ENCODE measurements at regions not wholly inside any gene's neighbourhood (a gene's known extent, or its start where the extent isn't known, plus 50 kb on each side); places are given as distances from the start of the nearest gene placed in this dataset.

DNA sequence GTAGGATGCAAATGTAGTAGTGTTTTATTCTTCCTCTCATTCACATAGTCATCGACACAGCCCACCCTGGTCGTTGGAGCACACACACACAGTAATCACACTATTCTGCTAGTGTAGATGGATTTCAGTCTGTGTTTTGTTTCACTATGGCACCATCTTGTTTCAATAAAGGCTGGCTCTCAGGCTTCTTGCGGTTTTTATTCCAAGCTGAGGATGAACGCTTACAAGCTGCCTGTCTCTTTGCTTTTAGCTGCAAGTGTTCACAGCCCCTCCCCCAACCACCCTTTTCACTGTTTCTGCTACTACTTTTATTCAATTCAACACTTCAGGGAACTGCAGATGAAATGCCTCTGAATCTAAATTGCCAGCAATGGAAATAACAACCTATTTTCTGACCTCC, 140.9 kb upstream of the PMFBP1 start:
- no peak overlapping the region for H3K14ac ChIP-seq (ENCODE audit: insufficient read length)
- WGBS, 2 experiments (ENCODE audit: extremely low coverage in 1 of 2, insufficient coverage in 1 of 2, insufficient read length in 1 of 2, insufficient replicate concordance in 2 of 2, low coverage in 1 of 2, low lambda C conversion rate in 2 of 2, missing lambda C conversion rate in 1 of 2), result 89% methylated on average over 4 of the region's 4 CpGs; no CpG with 5 or more reads in 1 of the 2 experiments
- no peak overlapping the region for H2BK20ac ChIP-seq (ENCODE audit: low read length)
- H3K4me2 ChIP-seq (ENCODE audit: insufficient read depth in 1 of 2, low read depth in 2 of 2, low read length in 2 of 2), result no peak overlapping the region
- peaks cover 0 to 4% (median 2%) of the 10 kb centered on the region in 4 experiments; a peak in 2 of 7 replicates for H3K4me1 ChIP-seq (replicated peaks in 1 of 4; ENCODE audit: control insufficient read depth in 3 of 4, insufficient read depth in 4 of 4, low read length in 3 of 4)
- DNase-seq (ENCODE audit: low read depth in 1 of 2, low spot score in 2 of 2) (no peak), FAIRE-seq (no peak)
- H2AK5ac ChIP-seq (ENCODE audit: low read depth, low read length), result no peak overlapping the region
- no peak overlapping the region for H4K5ac ChIP-seq (ENCODE audit: insufficient read length, low read depth, low read length)
- no peaks in the 10 kb centered on the region for H3K36me3 ChIP-seq (ENCODE audit: control insufficient read depth in 2 of 4, insufficient read depth in 4 of 4, low read length in 3 of 4)
- no peaks in the 10 kb centered on the region for H3K79me2 ChIP-seq (ENCODE audit: control insufficient read depth in 1 of 2, insufficient read depth in 2 of 2, low read length in 2 of 2)
- H3K9me3 ChIP-seq (ENCODE audit: insufficient read depth in 2 of 2, low read depth in 1 of 2, low read length in 1 of 2), result peaks cover 2 to 8% of the 10 kb centered on the region in 2 experiments; a peak in 1 of 4 replicates
- no peak overlapping the region for H2BK120ac ChIP-seq (replicated peaks; ENCODE audit: low read depth, low read length)
- H3K27ac ChIP-seq (ENCODE audit: low read depth, low read length), result no peak overlapping the region
- no peak for TF ChIP-seq ASH2L (IDR thresholded peaks at IDR 0.05; ENCODE audit: low read length)
- TF ChIP-seq CHD1 (IDR thresholded peaks at IDR 0.05; ENCODE audit: low read depth, low read length), result no peak
- no peak for TF ChIP-seq KDM1A (IDR thresholded peaks at IDR 0.05; ENCODE audit: borderline replicate concordance, low read length)
- TF ChIP-seq GTF2F1 (IDR thresholded peaks at IDR 0.05; ENCODE audit: borderline replicate concordance, low read depth, low read length), result no peak
- no peak for TF ChIP-seq EZH2 (IDR thresholded peaks at IDR 0.05; ENCODE audit: low read depth, low read length, severe bottlenecking)
- TF ChIP-seq CBX5 (IDR thresholded peaks at IDR 0.05; ENCODE audit: low read depth, low read length), result no peak
- TF ChIP-seq CBX8 (IDR thresholded peaks at IDR 0.05; ENCODE audit: borderline replicate concordance, low read depth, low read length), result no peak
- TF ChIP-seq SIRT6 (IDR thresholded peaks at IDR 0.05; ENCODE audit: low read length), result no peak
- no peak for TF ChIP-seq PHF8 (conservative IDR thresholded peaks at IDR 0.05; ENCODE audit: low read depth, low read length)
- TF ChIP-seq SP1 (IDR thresholded peaks at IDR 0.05; ENCODE audit: low read depth, low read length), result no peak
- no peak for TF ChIP-seq POU5F1 (IDR thresholded peaks at IDR 0.05; ENCODE audit: low read depth, low read length)
- no peak for TF ChIP-seq EGR1 (IDR thresholded peaks at IDR 0.05; ENCODE audit: borderline replicate concordance, low read depth, low read length)
- no peak for TF ChIP-seq SP4 (IDR thresholded peaks at IDR 0.05; ENCODE audit: low read length)
- TF ChIP-seq, protein P1, sequence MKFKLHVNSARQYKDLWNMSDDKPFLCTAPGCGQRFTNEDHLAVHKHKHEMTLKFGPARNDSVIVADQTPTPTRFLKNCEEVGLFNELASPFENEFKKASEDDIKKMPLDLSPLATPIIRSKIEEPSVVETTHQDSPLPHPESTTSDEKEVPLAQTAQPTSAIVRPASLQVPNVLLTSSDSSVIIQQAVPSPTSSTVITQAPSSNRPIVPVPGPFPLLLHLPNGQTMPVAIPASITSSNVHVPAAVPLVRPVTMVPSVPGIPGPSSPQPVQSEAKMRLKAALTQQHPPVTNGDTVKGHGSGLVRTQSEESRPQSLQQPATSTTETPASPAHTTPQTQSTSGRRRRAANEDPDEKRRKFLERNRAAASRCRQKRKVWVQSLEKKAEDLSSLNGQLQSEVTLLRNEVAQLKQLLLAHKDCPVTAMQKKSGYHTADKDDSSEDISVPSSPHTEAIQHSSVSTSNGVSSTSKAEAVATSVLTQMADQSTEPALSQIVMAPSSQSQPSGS (IDR thresholded peaks at IDR 0.05; ENCODE audit: low read length), result no peak
- no peak overlapping the region for H3K56ac ChIP-seq (replicated peaks; ENCODE audit: insufficient read length, low read depth, low read length)
- H2BK5ac ChIP-seq (ENCODE audit: low read depth, low read length), result no peak overlapping the region
- H4K20me1 ChIP-seq (replicated peaks in 1 of 2; ENCODE audit: control insufficient read depth in 1 of 2, insufficient read depth in 2 of 2, low read length in 2 of 2), result no peaks in the 10 kb centered on the region
- H2AFZ ChIP-seq (ENCODE audit: low read length), result no peak overlapping the region
- no peak overlapping the region for H3K4me3 ChIP-seq (ENCODE audit: extremely low read depth in 1 of 4, insufficient read depth in 2 of 4, low read depth in 3 of 4, low read length in 4 of 4)
- no peak overlapping the region for H3K9ac ChIP-seq (replicated peaks in 1 of 4; ENCODE audit: extremely low read depth in 1 of 4, low read depth in 3 of 4, low read length in 3 of 4)
- H4K91ac ChIP-seq (replicated peaks; ENCODE audit: insufficient read length, low read length), result no peak overlapping the region
- no peaks in the 10 kb centered on the region for H3K79me1 ChIP-seq (ENCODE audit: low read depth, low read length)
- no peak overlapping the region for H3K4ac ChIP-seq (replicated peaks; ENCODE audit: insufficient read length, low read depth, low read length)
- ChIA-PET CTCF (ENCODE audit: partially characterized antibody) (no interaction called here), POLR2A (ENCODE audit: partially characterized antibody) (no interaction called here)
- no peaks in the 10 kb centered on the region; the same call in 1 of the 2 replicates for H3K23me2 ChIP-seq (ENCODE audit: low read depth, low read length)
- H3K18ac ChIP-seq (ENCODE audit: extremely low read depth, low read length), result no peak overlapping the region
- H3K23ac ChIP-seq (ENCODE audit: insufficient read length), result no peak overlapping the region
- H2BK15ac ChIP-seq (ENCODE audit: low read length), result no peak overlapping the region
- no peak overlapping the region for H2BK12ac ChIP-seq (ENCODE audit: low read depth, low read length)
- H4K8ac ChIP-seq (ENCODE audit: extremely low read depth, insufficient read depth, low read length), result no peak overlapping the region
- H3K27me3 ChIP-seq (replicated peaks in 1 of 4; ENCODE audit: control insufficient read depth in 3 of 4, extremely low read depth in 1 of 4, insufficient read depth in 3 of 4, low read length in 3 of 4), result no peaks in the 10 kb centered on the region
